B cell (primary cell): ENCODE measurements at regions not wholly inside any gene's neighbourhood (a gene's known extent, or its start where the extent isn't known, plus 50 kb on each side); places are given as distances from the start of the nearest gene placed in this dataset.
"Not testable (repeated sequence)": the region's sequence is repeated elsewhere in the genome, so short reads cannot be mapped to it uniquely, and the experiment has no call there.

Experiments
- ATAC-seq: fragments of 200-7000 bp; cut with Tn5 transposase; one replicate; pipeline ENCODE4 v1.10.0; 2021; ENCODE audit warnings: low read depth, mild to moderate bottlenecking, moderate number of reproducible peaks, moderate library complexity
- CTCF ChIA-PET: fragments of 350-600 bp; sonication (Branson Sonifier 250); formaldehyde crosslinking; loops from one replicate; lab custom pipeline; 2021; ENCODE audit warnings: antibody characterized with exemption, inconsistent platforms; lab: Charles Lee
- POLR2A ChIA-PET: fragments of 350-600 bp; sonication (Branson Sonifier 250); formaldehyde crosslinking; loops from one replicate; lab custom pipeline; 2021; ENCODE audit warnings: antibody characterized with exemption; lab: Charles Lee
- DNase-seq: peaks from one replicate; pipeline ENCODE4 v3.0.0; 2013
- H2AFZ ChIP-seq: 2 replicates; pipeline ENCODE4 v1.6.1; 2012; ENCODE audit warnings: mild to moderate bottlenecking, low read depth, low read length; ENCODE audit not compliant: insufficient read depth, poor library complexity, severe bottlenecking
- H3K27ac ChIP-seq, 2 donors: 1 replicate in 1 of 2; 2 replicates in 1 of 2; pipeline ENCODE4 v1.5.1; 2012 to 2013; ENCODE audit warnings: low read length in 2 of 2, mild to moderate bottlenecking in 2 of 2, moderate library complexity in 1 of 2
- H3K27me3 ChIP-seq, 4 experiments: fragments of 200-600 bp in 1 of 4; sonication (generic) in 1 of 4; replicated peaks in 1 of 4; 1 replicate in 2 of 4; 2 replicates in 2 of 4; pipeline versions ENCODE4 v1.6.1 to v1.7.0; 2013 to 2016; ENCODE audit warnings: low read length in 3 of 4, mild to moderate bottlenecking in 2 of 4, mixed read lengths in 1 of 4, moderate library complexity in 1 of 4; ENCODE audit not compliant: insufficient read depth in 4 of 4, control insufficient read depth in 3 of 4; ENCODE audit errors: control extremely low read depth in 1 of 4
- H3K36me3 ChIP-seq, 2 experiments: replicated peaks in 1 of 2; 1 replicate in 1 of 2; 2 replicates in 1 of 2; pipeline versions ENCODE4 v1.6.1 to v1.7.1; 2013; ENCODE audit warnings: low read length in 1 of 2; ENCODE audit not compliant: insufficient read depth in 2 of 2, control insufficient read depth in 1 of 2; ENCODE audit errors: control extremely low read depth in 1 of 2, extremely low read depth in 1 of 2
- H3K4me1 ChIP-seq, 2 donors: fragments of 200-600 bp in 1 of 2; sonication (generic) in 1 of 2; 1 replicate in 1 of 2; 2 replicates in 1 of 2; pipeline versions ENCODE4 v1.5.1 to v1.6.1; 2013 to 2017; ENCODE audit warnings: low read length in 2 of 2; ENCODE audit not compliant: control insufficient read depth in 2 of 2, insufficient read depth in 2 of 2
- H3K4me2 ChIP-seq: replicated peaks from 2 replicates; pipeline ENCODE3; 2012; ENCODE audit warnings: mild to moderate bottlenecking, low read depth, low read length; ENCODE audit not compliant: poor library complexity, severe bottlenecking
- H3K4me3 ChIP-seq, 5 experiments: fragments of 200-600 bp in 1 of 5; sonication (generic) in 1 of 5; 1 replicate in 3 of 5; 2 replicates in 2 of 5; pipeline versions ENCODE4 v1.5.1 to v1.7.0; 2011 to 2016; ENCODE audit warnings: low read length in 4 of 5, mild to moderate bottlenecking in 4 of 5, low read depth in 2 of 5, control low read depth in 1 of 5, moderate library complexity in 1 of 5; ENCODE audit not compliant: insufficient read depth in 1 of 5; ENCODE audit errors: control extremely low read depth in 1 of 5, extremely low read depth in 1 of 5
- H3K79me2 ChIP-seq: fragments of 200-600 bp; sonication (generic); one replicate; pipeline ENCODE4 v1.6.0; 2016; ENCODE audit warnings: low read length; ENCODE audit not compliant: control insufficient read depth, insufficient read depth
- H3K9ac ChIP-seq: fragments of 200-600 bp; sonication (generic); 2 replicates; pipeline ENCODE4 v1.6.1; 2017; ENCODE audit warnings: mild to moderate bottlenecking, low read length, moderate library complexity
- H3K9me3 ChIP-seq, 3 donors: one replicate each; pipeline versions ENCODE4 v1.6.1 to v1.7.1; 2013; ENCODE audit warnings: low read length in 2 of 3; ENCODE audit not compliant: control insufficient read depth in 2 of 3, insufficient read depth in 1 of 3; ENCODE audit errors: control extremely low read depth in 1 of 3
- H4K20me1 ChIP-seq: 2 replicates; pipeline ENCODE4 v1.6.0; 2012; ENCODE audit warnings: mild to moderate bottlenecking, low read length; ENCODE audit not compliant: insufficient read depth, control insufficient read depth, poor library complexity, severe bottlenecking
- H3K27ac Mint-ChIP-seq: one replicate; pipeline ENCODE4 v1.8.0; 2021; ENCODE audit warnings: mixed read lengths
- H3K27me3 Mint-ChIP-seq: one replicate; pipeline ENCODE4 v1.8.0; 2021; ENCODE audit warnings: mixed read lengths
- H3K4me1 Mint-ChIP-seq: one replicate; pipeline ENCODE4 v1.8.0; 2021; ENCODE audit warnings: mixed read lengths
- H3K4me3 Mint-ChIP-seq: one replicate; pipeline ENCODE4 v1.8.0; 2021; ENCODE audit warnings: mixed read lengths
- H3K9me3 Mint-ChIP-seq: one replicate; pipeline ENCODE4 v1.8.0; 2022; ENCODE audit warnings: mixed read lengths; ENCODE audit not compliant: insufficient read depth
- CTCF ChIP-seq: fragments of 200-600 bp; IDR thresholded peaks from one replicate; pipeline ENCODE4 v1.8.0; 2022; ENCODE audit warnings: antibody characterized with exemption, mild to moderate bottlenecking
- EZH2 ChIP-seq: IDR thresholded peaks from 2 replicates; pipeline ENCODE4 v1.6.1; 2012; ENCODE audit warnings: borderline replicate concordance, low read depth, mild to moderate bottlenecking, moderate library complexity, low read length; ENCODE audit not compliant: insufficient read depth, poor library complexity, severe bottlenecking
- WGBS: methylation state at CpG from one replicate; pipeline ENCODE4 v1.1.5; 2013; ENCODE audit warnings: missing lambda C conversion rate; ENCODE audit not compliant: insufficient coverage; 5-methylcytosine and 5-hydroxymethylcytosine counted together
- intact Hi-C: fragments of 100-400 bp; cut with micrococcal nuclease; formaldehyde crosslinking; loops from one replicate; pipeline ENCODE4 v1.10.0; 2022

GRCh38 chr2:138247302-138247701 lies 254.3 kb upstream of the SPOPL start:
- H3K4me2 ChIP-seq = no peak overlapping the region
- no peaks in the 10 kb centered on the region for H3K79me2 ChIP-seq
- no CpG with 5 or more reads among the region's 2 CpGs for WGBS
- H3K27me3 ChIP-seq = no peaks in the 10 kb centered on the region
- H3K36me3 ChIP-seq = no peaks in the 10 kb centered on the region
- no peaks in the 10 kb centered on the region for H3K9me3 ChIP-seq
- H3K27me3 Mint-ChIP-seq = no peaks in the 10 kb centered on the region
- H3K9me3 Mint-ChIP-seq = no peaks in the 10 kb centered on the region
- H4K20me1 ChIP-seq = no peaks in the 10 kb centered on the region
- no peak overlapping the region for H2AFZ ChIP-seq
- no peak overlapping the region for H3K27ac Mint-ChIP-seq
- H3K4me1 ChIP-seq = no peaks in the 10 kb centered on the region
- ChIA-PET CTCF (no interaction called here), POLR2A (no interaction called here)
- intact Hi-C loops = no loop called here
- no peak for DNase-seq
- no peak overlapping the region for H3K27ac ChIP-seq
- no peaks in the 10 kb centered on the region for H3K4me1 Mint-ChIP-seq
- no peak overlapping the region for H3K4me3 Mint-ChIP-seq
- H3K9ac ChIP-seq = no peak overlapping the region
- no peak for ATAC-seq
- H3K4me3 ChIP-seq = no peak overlapping the region
- TF ChIP-seq EZH2 (no peak), CTCF (no peak)

- Histone ChIP-seq H4K20me1 (no peaks in the 10 kb centered on the region), H3K9me3 (peaks cover 0 to 6% (median 0%) of the 10 kb centered on the region in 3 donors), H3K4me2 (no peak overlapping the region), H3K4me3 (no peak overlapping the region), H3K4me1 (no peaks in the 10 kb centered on the region), H3K79me2 (no peaks in the 10 kb centered on the region), H3K9ac (no peak overlapping the region), H3K36me3 (no peaks in the 10 kb centered on the region), H3K27ac (no peak overlapping the region), H3K27me3 (no peaks in the 10 kb centered on the region), H2AFZ (no peak overlapping the region)
- H3K9me3 Mint-ChIP-seq = no peaks in the 10 kb centered on the region
- no peak overlapping the region for H3K27ac Mint-ChIP-seq
- no peaks in the 10 kb centered on the region for H3K27me3 Mint-ChIP-seq
- TF ChIP-seq EZH2 (no peak), CTCF (no peak)
- ATAC-seq (no peak), DNase-seq (no peak)
- POLR2A ChIA-PET = no interaction called here
- CTCF ChIA-PET = no interaction called here
- H3K4me1 Mint-ChIP-seq = no peaks in the 10 kb centered on the region
- intact Hi-C loops = no loop called here
- no peak overlapping the region for H3K4me3 Mint-ChIP-seq
Measured at GRCh38 chr2:138249207-138249606, 252.4 kb upstream of the SPOPL start.

GRCh38 chr2:138250843-138251320 lies 250.7 kb upstream of the SPOPL start:
- H3K4me2 ChIP-seq, H3K9ac ChIP-seq, H3K27ac Mint-ChIP-seq, H3K36me3 ChIP-seq, H3K79me2 ChIP-seq, H3K9me3 Mint-ChIP-seq, DNase-seq, H3K27me3 ChIP-seq, H3K4me1 Mint-ChIP-seq, intact Hi-C loops, H3K4me1 ChIP-seq, H3K27ac ChIP-seq, CTCF ChIA-PET, H3K27me3 Mint-ChIP-seq, ATAC-seq, H2AFZ ChIP-seq, H3K4me3 ChIP-seq, H3K4me3 Mint-ChIP-seq, POLR2A ChIA-PET, H3K9me3 ChIP-seq, H4K20me1 ChIP-seq: not testable (repeated sequence)
- no CpG with 5 or more reads among the region's 4 CpGs for WGBS
